CD14-positive monocyte (primary cell): ENCODE measurements at regions not wholly inside any gene's neighbourhood (a gene's known extent, or its start where the extent isn't known, plus 50 kb on each side); places are given as distances from the start of the nearest gene placed in this dataset.

Experiments
- DNase-seq, 3 donors: peaks; one replicate each; pipeline ENCODE4 v3.0.0-alpha.2; 2011 to 2022
- H2AFZ ChIP-seq: 2 replicates; pipeline ENCODE4 v1.6.0; 2012; ENCODE audit warnings: mild to moderate bottlenecking, low read depth, low read length, inconsistent platforms; ENCODE audit not compliant: insufficient read depth, poor library complexity, severe bottlenecking
- H3K27ac ChIP-seq, 2 donors: 1 replicate in 1 of 2; 2 replicates in 1 of 2; pipeline ENCODE4 v1.5.1; 2012 to 2013; ENCODE audit warnings: low read length in 2 of 2, control low read depth in 1 of 2, inconsistent platforms in 1 of 2, low read depth in 1 of 2, mild to moderate bottlenecking in 1 of 2
- H3K27me3 ChIP-seq, 2 donors: one replicate each; pipeline versions ENCODE4 v1.6.0 to v1.6.1; 2011 to 2013; ENCODE audit warnings: low read length in 2 of 2; ENCODE audit not compliant: control insufficient read depth in 2 of 2, insufficient read depth in 2 of 2
- H3K36me3 ChIP-seq, 2 donors: replicated peaks in 1 of 2; 1 replicate in 1 of 2; 2 replicates in 1 of 2; pipeline versions ENCODE4 v1.5.1 to v1.6.1; 2012 to 2013; ENCODE audit warnings: low read length in 2 of 2, control low read depth in 1 of 2, inconsistent platforms in 1 of 2, mild to moderate bottlenecking in 1 of 2; ENCODE audit not compliant: insufficient read depth in 2 of 2, control insufficient read depth in 1 of 2
- H3K4me1 ChIP-seq, 2 donors: 1 replicate in 1 of 2; 2 replicates in 1 of 2; pipeline versions ENCODE4 v1.5.1 to v1.6.1; 2012 to 2013; ENCODE audit warnings: low read length in 2 of 2, control low read depth in 1 of 2, inconsistent platforms in 1 of 2, mild to moderate bottlenecking in 1 of 2, moderate library complexity in 1 of 2; ENCODE audit not compliant: insufficient read depth in 2 of 2, control insufficient read depth in 1 of 2
- H3K4me2 ChIP-seq: replicated peaks from 2 replicates; pipeline ENCODE3; 2012; ENCODE audit warnings: low read length, moderate library complexity, mild to moderate bottlenecking; ENCODE audit not compliant: poor library complexity, severe bottlenecking; ENCODE audit errors: extremely low read depth
- H3K4me3 ChIP-seq, 3 experiments: fragments of 200-600 bp in 1 of 3; sonication (generic) in 1 of 3; replicated peaks in 1 of 3; 1 replicate in 2 of 3; 2 replicates in 1 of 3; pipeline ENCODE4 v1.5.1; 2011 to 2013; ENCODE audit warnings: low read length in 3 of 3, mild to moderate bottlenecking in 3 of 3, control low read depth in 2 of 3, low read depth in 2 of 3, inconsistent platforms in 1 of 3, moderate library complexity in 1 of 3
- H3K79me2 ChIP-seq: 2 replicates; pipeline ENCODE4 v1.6.0; 2012; ENCODE audit warnings: mild to moderate bottlenecking, control low read depth, inconsistent platforms, low read length, moderate library complexity; ENCODE audit not compliant: insufficient read depth
- H3K9ac ChIP-seq: 2 replicates; pipeline ENCODE4 v1.6.0; 2017; ENCODE audit warnings: low read length, mild to moderate bottlenecking; ENCODE audit not compliant: insufficient read depth, poor library complexity, severe bottlenecking
- H3K9me3 ChIP-seq, 2 donors: replicated peaks in 1 of 2; 1 replicate in 1 of 2; 2 replicates in 1 of 2; pipeline versions ENCODE4 v1.5.1 to v1.6.1; 2012 to 2013; ENCODE audit warnings: low read length in 2 of 2, control low read depth in 1 of 2; ENCODE audit not compliant: control insufficient read depth in 1 of 2, insufficient read depth in 1 of 2
- H4K20me1 ChIP-seq: 2 replicates; pipeline ENCODE4 v1.6.0; 2012; ENCODE audit warnings: mild to moderate bottlenecking, low read length, control low read depth, moderate library complexity; ENCODE audit not compliant: insufficient read depth
- H3K27ac Mint-ChIP-seq, 7 donors: one replicate each; pipeline ENCODE4 v1.8.0; 2020; ENCODE audit warnings: mild to moderate bottlenecking in 7 of 7, mixed read lengths in 7 of 7, moderate library complexity in 6 of 7, inconsistent platforms in 2 of 7
- H3K27me3 Mint-ChIP-seq, 3 donors: one replicate each; pipeline ENCODE4 v1.8.0; 2021 to 2022; ENCODE audit warnings: low read depth in 3 of 3, mild to moderate bottlenecking in 3 of 3, mixed read lengths in 3 of 3, moderate library complexity in 3 of 3, inconsistent platforms in 1 of 3
- H3K36me3 Mint-ChIP-seq, 2 donors: one replicate each; pipeline ENCODE4 v1.8.0; 2020; ENCODE audit warnings: mixed read lengths in 2 of 2, inconsistent platforms in 1 of 2, mild to moderate bottlenecking in 1 of 2
- H3K4me1 Mint-ChIP-seq: one replicate; pipeline ENCODE4 v1.8.0; 2020; ENCODE audit warnings: mild to moderate bottlenecking, mixed read lengths
- H3K4me3 Mint-ChIP-seq, 2 donors: one replicate each; pipeline ENCODE4 v1.8.0; 2020; ENCODE audit warnings: mild to moderate bottlenecking in 2 of 2, mixed read lengths in 2 of 2, moderate library complexity in 1 of 2
- H3K9me3 Mint-ChIP-seq, 7 donors: one replicate each; pipeline ENCODE4 v1.8.0; 2020 to 2022; ENCODE audit warnings: mixed read lengths in 7 of 7, mild to moderate bottlenecking in 6 of 7, moderate library complexity in 6 of 7, inconsistent platforms in 2 of 7
- WGBS: methylation state at CpG from one replicate; pipeline ENCODE4 v1.1.5; 2013; ENCODE audit warnings: missing lambda C conversion rate; ENCODE audit not compliant: insufficient coverage; 5-methylcytosine and 5-hydroxymethylcytosine counted together
- intact Hi-C, 2 donors: fragments of 100-400 bp; cut with micrococcal nuclease; formaldehyde crosslinking; loops; one replicate each; pipeline versions ENCODE4 v1.15.0 to v1.15.1; 2023
- TF ChIP-seq, protein P1 (sequence below): fragments of 200-600 bp; IDR thresholded peaks from one replicate; pipeline ENCODE4 v1.8.0; 2022; ENCODE audit warnings: antibody characterized with exemption, mild to moderate bottlenecking

- H3K27ac ChIP-seq, result no peak overlapping the region
- H3K9ac ChIP-seq, result no peak overlapping the region
- H3K36me3 ChIP-seq, result no peaks in the 10 kb centered on the region
- H3K4me1 Mint-ChIP-seq, result peaks cover 4% of the 10 kb centered on the region
- peaks cover 3 to 15% (median 9%) of the 10 kb centered on the region in 7 donors for H3K9me3 Mint-ChIP-seq
- H3K79me2 ChIP-seq, result no peaks in the 10 kb centered on the region
- intact Hi-C loops, result no loop called here
- no peaks in the 10 kb centered on the region for H4K20me1 ChIP-seq
- H3K36me3 Mint-ChIP-seq, result no peaks in the 10 kb centered on the region
- peak overlapping the region in 1 of 2 donors; percentile 16 for H3K4me3 Mint-ChIP-seq
- TF ChIP-seq, protein P1, sequence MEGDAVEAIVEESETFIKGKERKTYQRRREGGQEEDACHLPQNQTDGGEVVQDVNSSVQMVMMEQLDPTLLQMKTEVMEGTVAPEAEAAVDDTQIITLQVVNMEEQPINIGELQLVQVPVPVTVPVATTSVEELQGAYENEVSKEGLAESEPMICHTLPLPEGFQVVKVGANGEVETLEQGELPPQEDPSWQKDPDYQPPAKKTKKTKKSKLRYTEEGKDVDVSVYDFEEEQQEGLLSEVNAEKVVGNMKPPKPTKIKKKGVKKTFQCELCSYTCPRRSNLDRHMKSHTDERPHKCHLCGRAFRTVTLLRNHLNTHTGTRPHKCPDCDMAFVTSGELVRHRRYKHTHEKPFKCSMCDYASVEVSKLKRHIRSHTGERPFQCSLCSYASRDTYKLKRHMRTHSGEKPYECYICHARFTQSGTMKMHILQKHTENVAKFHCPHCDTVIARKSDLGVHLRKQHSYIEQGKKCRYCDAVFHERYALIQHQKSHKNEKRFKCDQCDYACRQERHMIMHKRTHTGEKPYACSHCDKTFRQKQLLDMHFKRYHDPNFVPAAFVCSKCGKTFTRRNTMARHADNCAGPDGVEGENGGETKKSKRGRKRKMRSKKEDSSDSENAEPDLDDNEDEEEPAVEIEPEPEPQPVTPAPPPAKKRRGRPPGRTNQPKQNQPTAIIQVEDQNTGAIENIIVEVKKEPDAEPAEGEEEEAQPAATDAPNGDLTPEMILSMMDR, result no peak
- no peaks in the 10 kb centered on the region for H3K27me3 ChIP-seq
- no peaks in the 10 kb centered on the region for H3K27me3 Mint-ChIP-seq
- H2AFZ ChIP-seq, result no peak overlapping the region
- no peak overlapping the region for H3K27ac Mint-ChIP-seq
- H3K4me1 ChIP-seq, result no peaks in the 10 kb centered on the region
- no peak for DNase-seq
- H3K4me3 ChIP-seq, result no peak overlapping the region
- peaks cover 0 to 4% of the 10 kb centered on the region in 2 donors for H3K9me3 ChIP-seq
- 100% methylated on average over 1 of the region's 2 CpGs for WGBS
- no peak overlapping the region for H3K4me2 ChIP-seq
These were observed 387.9 kb downstream of the DEPDC1B start for GRCh38 chr5:60312098-60312497.

- Histone ChIP-seq H3K27me3 (no peaks in the 10 kb centered on the region), H3K4me3 (no peak overlapping the region), H3K4me2 (no peak overlapping the region), H3K9me3 (peaks cover 0 to 13% of the 10 kb centered on the region in 2 donors), H3K27ac (no peak overlapping the region), H3K79me2 (no peaks in the 10 kb centered on the region), H4K20me1 (no peaks in the 10 kb centered on the region), H2AFZ (no peak overlapping the region), H3K9ac (no peak overlapping the region), H3K36me3 (no peaks in the 10 kb centered on the region), H3K4me1 (peaks cover 0 to 5% of the 10 kb centered on the region in 2 donors)
- intact Hi-C loops, result no loop called here
- Mint-ChIP-seq H3K4me1 (peaks cover 22% of the 10 kb centered on the region), H3K9me3 (peaks cover 6 to 26% (median 20%) of the 10 kb centered on the region in 7 donors), H3K4me3 (no peak overlapping the region), H3K36me3 (peaks cover 2 to 4% of the 10 kb centered on the region in 2 donors), H3K27ac (no peak overlapping the region), H3K27me3 (peaks cover 0 to 2% (median 0%) of the 10 kb centered on the region in 3 donors)
- WGBS, result 56% methylated on average over 1 of the region's 2 CpGs
- no peak for DNase-seq
- TF ChIP-seq, protein P1, result no peak
These were observed 400.0 kb downstream of the DEPDC1B start for GRCh38 chr5:60299944-60300343.
